ENCODE measurements at regions not wholly inside any gene's neighbourhood (a gene's known extent, or its start where the extent isn't known, plus 50 kb on each side); places are given as distances from the start of the nearest gene placed in this dataset.

- ChIA-PET POLR2A (no interaction called here), CTCF (no interaction called here)
- Histone ChIP-seq H3K4me3 (ENCODE audit: low read length) (no peak overlapping the region), H3K4me1 (ENCODE audit: insufficient read depth, low read length) (no peaks in the 10 kb centered on the region), H3K36me3 (ENCODE audit: insufficient read depth, low read length) (no peaks in the 10 kb centered on the region), H3K27ac (ENCODE audit: low read depth in 1 of 2, low read length in 2 of 2) (no peak overlapping the region), H3K9me3 (ENCODE audit: control insufficient read depth in 1 of 2, insufficient read depth in 1 of 2, low read length in 2 of 2) (no peaks in the 10 kb centered on the region), H3K27me3 (ENCODE audit: control insufficient read depth in 1 of 2, insufficient read depth in 2 of 2, low read length in 2 of 2) (no peaks in the 10 kb centered on the region)
- Mint-ChIP-seq H3K4me1 (ENCODE audit: low read depth) (no peaks in the 10 kb centered on the region), H3K27me3 (no peaks in the 10 kb centered on the region), H3K27ac (no peak overlapping the region), H3K4me3 (no peak overlapping the region), H3K36me3 (ENCODE audit: low read depth) (no peaks in the 10 kb centered on the region), H3K9me3 (no peaks in the 10 kb centered on the region)
- no peak for TF ChIP-seq CTCF (IDR thresholded peaks at IDR 0.05)
- intact Hi-C loops (cut with DNase I, micrococcal nuclease) = no loop called here
- ATAC-seq (ENCODE audit: poor library complexity) (no peak), DNase-seq (no peak)
Measured at GRCh38 chr2:208892203-208892602, 485.6 kb downstream of the PTH2R start.

GRCh38 chr2:208906330-208906729 lies 499.7 kb downstream of the PTH2R start:
- DNase-seq = no peak
- Histone ChIP-seq H3K4me3 (ENCODE audit: low read length) (no peak overlapping the region), H3K36me3 (ENCODE audit: insufficient read depth, low read length) (no peaks in the 10 kb centered on the region), H3K27ac (ENCODE audit: low read depth in 1 of 2, low read length in 2 of 2) (no peak overlapping the region), H3K27me3 (ENCODE audit: control insufficient read depth in 1 of 2, insufficient read depth in 2 of 2, low read length in 2 of 2) (no peaks in the 10 kb centered on the region), H3K4me1 (ENCODE audit: insufficient read depth, low read length) (no peaks in the 10 kb centered on the region), H3K9me3 (ENCODE audit: control insufficient read depth in 1 of 2, insufficient read depth in 1 of 2, low read length in 2 of 2) (peaks cover 0 to 3% of the 10 kb centered on the region in 2 experiments)
- ChIA-PET CTCF (no interaction called here), POLR2A (no interaction called here)
- no peak for ATAC-seq (ENCODE audit: poor library complexity)
- no peaks in the 10 kb centered on the region for H3K36me3 Mint-ChIP-seq (ENCODE audit: low read depth)
- H3K27me3 Mint-ChIP-seq = no peaks in the 10 kb centered on the region
- no peak for TF ChIP-seq CTCF (IDR thresholded peaks at IDR 0.05)
- no peaks in the 10 kb centered on the region for H3K4me1 Mint-ChIP-seq (ENCODE audit: low read depth)
- H3K4me3 Mint-ChIP-seq = no peak overlapping the region
- intact Hi-C loops (cut with DNase I, micrococcal nuclease) = no loop called here
- H3K27ac Mint-ChIP-seq = no peak overlapping the region
- peaks cover 9% of the 10 kb centered on the region for H3K9me3 Mint-ChIP-seq

- Histone ChIP-seq H3K27ac (ENCODE audit: low read depth in 1 of 2, low read length in 2 of 2) (no peak overlapping the region), H3K27me3 (ENCODE audit: control insufficient read depth in 1 of 2, insufficient read depth in 2 of 2, low read length in 2 of 2) (no peaks in the 10 kb centered on the region), H3K4me1 (ENCODE audit: insufficient read depth, low read length) (no peaks in the 10 kb centered on the region), H3K9me3 (ENCODE audit: control insufficient read depth in 1 of 2, insufficient read depth in 1 of 2, low read length in 2 of 2) (no peaks in the 10 kb centered on the region), H3K36me3 (ENCODE audit: insufficient read depth, low read length) (no peaks in the 10 kb centered on the region), H3K4me3 (ENCODE audit: low read length) (no peak overlapping the region)
- H3K27ac Mint-ChIP-seq = no peak overlapping the region
- ChIA-PET POLR2A (no interaction called here), CTCF (no interaction called here)
- H3K4me3 Mint-ChIP-seq = no peak overlapping the region
- no peak for ATAC-seq (ENCODE audit: poor library complexity)
- H3K9me3 Mint-ChIP-seq = peaks cover 10% of the 10 kb centered on the region
- no peak for DNase-seq
- no peaks in the 10 kb centered on the region for H3K4me1 Mint-ChIP-seq (ENCODE audit: low read depth)
- no peaks in the 10 kb centered on the region for H3K27me3 Mint-ChIP-seq
- no peaks in the 10 kb centered on the region for H3K36me3 Mint-ChIP-seq (ENCODE audit: low read depth)
- no peak for TF ChIP-seq CTCF (IDR thresholded peaks at IDR 0.05)
- intact Hi-C loops (cut with DNase I, micrococcal nuclease) = no loop called here
Measured at GRCh38 chr2:208915401-208915800, 508.4 kb upstream of the MAP2 start.

Data from CD4-positive, alpha-beta T cell (primary cell).